ENCODE measurements at regions not wholly inside any gene's neighbourhood (a gene's known extent, or its start where the extent isn't known, plus 50 kb on each side); places are given as distances from the start of the nearest gene placed in this dataset.

GRCh38 chr5:38758774-38759600, 86.8 kb upstream of the OSMR start:
- TF ChIP-seq CTCF (IDR thresholded peaks at IDR 0.05 in 4 of 5, conservative IDR thresholded peaks at IDR 0.05 in 1 of 5) (no peak), POLR2A (IDR thresholded peaks at IDR 0.05) (no peak)
